Activated naive CD4-positive, alpha-beta T cell (primary cell): ENCODE measurements at regions not wholly inside any gene's neighbourhood (a gene's known extent, or its start where the extent isn't known, plus 50 kb on each side); places are given as distances from the start of the nearest gene placed in this dataset.

ENCODE experiments used
- DNase-seq, 4 experiments: peaks; one replicate each; lab custom pipeline; 2025; lab: John Stamatoyannopoulos, UW

- no peak for DNase-seq
These were observed 161.3 kb upstream of the IRX2 start for GRCh38 chr5:2912741-2913140.

GRCh38 chr5:2910401-2911175 is 159.1 kb upstream of the IRX2 start:
- DNase-seq, result no peak

- no peak for DNase-seq
These were observed 157.6 kb upstream of the IRX2 start for GRCh38 chr5:2909035-2909434.

DNA sequence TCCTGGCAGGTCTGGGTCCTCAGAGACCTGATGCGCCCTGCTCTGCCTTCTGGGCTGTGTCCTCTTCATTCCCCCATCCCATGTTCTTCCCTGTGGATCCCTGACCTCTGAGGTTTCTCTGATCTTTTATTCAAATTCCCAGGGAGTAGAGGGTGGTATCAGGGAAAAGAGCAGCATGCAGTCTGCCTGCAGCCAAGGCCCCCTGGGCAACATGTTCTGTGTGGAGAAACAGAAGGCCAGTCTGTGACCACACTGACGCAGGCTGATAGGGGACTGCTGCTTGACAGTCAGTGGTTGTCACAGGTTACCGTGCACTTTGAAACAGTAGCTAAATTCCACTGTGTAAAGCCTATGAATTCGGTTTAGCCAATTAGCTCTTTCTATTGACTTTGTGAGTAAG is 156.6 kb upstream of the IRX2 start:
- DNase-seq, result no peak

DNA sequence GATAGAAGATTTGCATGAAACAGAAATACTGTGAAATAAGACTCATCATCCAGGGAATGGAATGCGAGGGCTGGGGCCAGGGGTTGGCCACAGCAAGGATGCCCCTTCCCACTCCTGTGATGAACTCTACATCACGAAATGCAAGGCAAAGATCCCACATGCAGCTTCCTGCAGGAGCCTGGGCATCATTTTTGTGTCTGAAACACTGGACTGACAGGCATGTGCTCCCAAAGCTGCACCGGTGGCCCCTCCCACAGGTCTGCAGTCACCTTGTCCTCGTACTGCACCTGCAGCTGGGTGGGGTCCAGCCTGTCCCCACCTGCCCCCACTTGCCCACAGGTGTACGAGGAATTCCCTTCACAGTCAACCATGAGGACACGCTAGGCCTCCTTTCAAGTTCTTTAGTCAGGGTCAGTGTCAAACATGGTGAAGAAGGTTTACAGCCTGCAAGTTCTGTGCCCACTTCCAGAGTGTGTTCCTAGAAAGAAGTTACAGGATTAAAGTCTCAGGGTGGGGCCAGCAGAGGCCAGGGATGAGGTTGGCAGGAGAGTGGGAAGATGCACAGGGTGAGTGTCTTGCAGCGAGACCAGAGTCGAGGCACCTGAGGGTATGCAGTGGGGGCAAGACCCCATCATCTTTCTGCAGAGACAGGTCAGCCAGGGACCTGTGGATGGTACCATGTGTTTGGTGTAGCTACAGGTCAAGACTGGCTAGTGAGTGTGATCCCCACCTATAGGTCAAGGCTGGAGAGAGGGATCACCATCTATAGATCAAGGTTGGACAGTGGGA is 155.0 kb upstream of the IRX2 start:
- DNase-seq, result no peak

GRCh38 chr5:2905741-2906140 is 154.3 kb upstream of the IRX2 start:
- no peak for DNase-seq

GRCh38 chr5:2904956-2905355 is 153.5 kb upstream of the IRX2 start:
- DNase-seq, result no peak

DNA sequence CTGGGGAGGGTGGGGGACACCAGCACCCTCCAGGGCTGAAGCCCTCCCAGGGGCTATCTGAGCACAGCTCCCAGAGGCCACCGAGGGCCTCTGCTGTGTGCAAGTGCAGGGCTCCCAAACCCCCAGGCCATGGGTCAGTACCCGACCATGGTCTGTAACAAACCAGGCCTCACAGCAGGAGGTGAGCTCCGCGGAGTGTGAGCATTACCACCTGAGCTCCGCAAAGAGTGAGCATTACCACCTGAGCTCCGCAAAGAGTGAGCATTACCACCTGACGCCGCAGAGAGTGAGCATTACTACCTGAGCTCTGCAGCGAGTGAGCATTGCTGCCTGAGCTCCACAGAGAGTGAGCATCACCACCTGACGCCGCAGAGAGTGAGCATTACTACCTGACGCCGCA is 152.9 kb upstream of the IRX2 start:
- no peak for DNase-seq

DNA sequence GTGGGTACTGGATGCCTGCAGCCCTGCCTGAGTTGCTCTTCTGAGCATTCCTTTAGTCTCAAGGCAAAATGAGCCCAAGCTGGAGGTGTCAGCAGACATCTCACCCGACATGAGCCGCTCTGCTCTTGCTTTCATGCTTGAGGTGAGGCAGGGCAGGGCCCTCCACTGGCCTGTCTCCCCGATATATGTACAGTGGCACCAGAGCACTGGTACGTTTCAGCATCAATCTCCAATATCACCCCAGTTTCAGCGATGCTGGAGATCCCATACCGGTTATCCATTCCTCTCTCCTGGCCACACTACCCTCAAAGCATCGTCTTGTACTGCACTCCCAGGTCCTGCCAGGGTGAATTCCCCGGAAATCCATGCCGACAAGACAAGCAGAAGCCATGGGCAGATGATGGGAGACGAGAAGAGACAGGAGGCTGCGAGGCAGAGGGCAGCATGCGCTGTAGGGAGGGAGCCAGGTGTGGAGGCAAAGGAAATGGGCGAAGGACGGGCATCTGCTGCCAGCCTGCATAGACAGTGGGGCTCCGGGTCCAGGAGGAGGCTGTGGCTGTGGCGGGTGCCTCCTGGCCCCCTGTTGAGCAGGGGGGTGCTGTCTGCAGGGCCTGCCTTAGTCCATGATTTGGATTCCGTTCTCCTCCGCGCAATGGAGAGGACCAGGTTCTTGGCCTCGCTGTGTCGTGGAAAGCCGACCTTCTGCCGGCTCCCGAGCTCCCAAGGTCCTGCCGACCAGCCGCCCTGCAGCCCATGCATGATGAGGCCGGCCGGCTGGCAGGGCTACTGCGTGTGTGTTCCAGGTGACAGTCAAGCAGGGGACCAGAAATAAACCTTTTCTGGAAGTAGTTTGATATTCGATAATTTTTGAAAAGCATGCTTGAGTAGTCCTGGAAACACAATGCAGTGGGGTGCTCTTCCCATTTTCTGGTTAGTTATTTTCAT is 152.2 kb upstream of the IRX2 start:
- no peak for DNase-seq

GRCh38 chr5:2902742-2903297 is 151.3 kb upstream of the IRX2 start:
- DNase-seq, result no peak

- DNase-seq, result no peak
These were observed 150.7 kb upstream of the IRX2 start for GRCh38 chr5:2902186-2902585.

DNA sequence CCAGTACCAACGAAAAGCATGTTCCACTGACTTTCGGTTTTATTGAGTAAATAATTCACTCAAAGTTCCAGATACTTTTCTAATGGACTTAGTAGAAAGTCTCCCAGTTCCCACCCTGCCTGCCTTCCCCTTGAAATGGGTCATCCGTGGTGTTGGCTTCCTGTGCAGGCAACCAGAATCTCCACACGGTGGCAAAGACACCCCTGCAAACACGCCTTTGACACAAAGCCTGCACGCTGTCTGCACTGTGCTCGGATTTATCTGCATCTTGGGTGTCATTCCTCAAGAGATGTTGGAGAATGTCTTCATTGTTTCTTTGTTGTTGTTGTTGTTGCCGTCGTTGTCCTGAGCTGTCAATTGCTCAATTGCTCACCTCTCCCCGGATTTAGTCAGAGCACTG is 150.0 kb upstream of the IRX2 start:
- no peak for DNase-seq

GRCh38 chr5:2901096-2901495 is 149.6 kb upstream of the IRX2 start:
- no peak for DNase-seq

- DNase-seq, result no peak
These were observed 148.9 kb upstream of the IRX2 start for GRCh38 chr5:2900360-2900759.

GRCh38 chr5:2899311-2899710 is 147.8 kb upstream of the IRX2 start:
- no peak for DNase-seq

- no peak for DNase-seq
These were observed 147.2 kb upstream of the IRX2 start for GRCh38 chr5:2898661-2899060.

DNA sequence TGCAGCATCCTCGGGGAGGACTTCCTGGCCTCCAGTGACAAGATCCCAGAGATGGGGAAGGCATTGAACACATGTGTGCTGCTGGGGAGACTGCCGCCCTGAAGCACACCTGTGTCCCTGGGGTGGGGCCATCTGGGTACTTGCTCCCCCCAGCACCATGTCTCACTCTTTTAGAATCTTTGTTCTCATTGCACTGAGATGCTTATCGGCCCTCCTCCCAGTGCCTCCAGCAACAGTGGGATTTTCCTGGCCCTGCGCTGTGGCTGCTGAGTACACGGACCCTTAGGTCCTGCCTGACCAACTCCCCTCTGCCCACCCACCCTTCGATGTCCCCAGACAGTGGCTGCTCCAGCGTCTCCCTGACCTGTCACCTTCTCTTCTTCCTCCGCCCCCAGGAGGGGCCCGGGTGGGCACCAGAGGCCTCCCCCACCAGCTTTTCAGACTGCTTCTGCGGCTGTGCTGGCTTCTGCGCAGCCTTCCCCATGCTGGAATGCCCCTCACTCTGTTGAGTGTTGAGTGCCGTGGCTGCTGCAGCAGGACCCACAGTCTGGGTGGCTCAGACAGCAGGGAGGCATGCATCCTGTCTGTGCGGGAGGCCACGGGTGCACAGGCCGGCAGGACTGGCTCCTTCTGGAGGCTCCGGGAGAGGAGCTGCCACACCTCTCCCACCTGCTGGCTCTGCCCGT is 145.9 kb upstream of the IRX2 start:
- no peak for DNase-seq

GRCh38 chr5:2896371-2897275 is 145.1 kb upstream of the IRX2 start:
- no peak for DNase-seq

DNA sequence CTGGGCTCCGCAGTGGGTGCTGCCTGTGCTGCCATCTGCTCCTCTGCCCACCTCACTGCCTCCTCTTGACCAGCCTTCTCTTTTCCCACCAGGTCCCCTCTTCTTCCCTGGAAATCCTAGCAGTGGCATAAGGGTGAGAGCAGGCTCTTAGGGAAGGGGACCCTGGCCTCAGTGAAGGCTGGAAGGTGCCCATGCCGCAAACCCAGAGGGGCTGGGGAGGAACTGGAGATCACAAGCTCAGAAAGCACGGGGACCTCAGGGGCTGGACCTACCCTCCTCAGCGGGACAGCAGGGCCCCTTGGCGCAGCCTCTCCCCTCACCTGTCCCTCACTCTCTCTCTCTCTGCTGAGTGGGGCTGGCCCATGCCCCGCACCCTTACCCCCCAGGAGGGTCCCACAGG is 144.4 kb upstream of the IRX2 start:
- no peak for DNase-seq

DNA sequence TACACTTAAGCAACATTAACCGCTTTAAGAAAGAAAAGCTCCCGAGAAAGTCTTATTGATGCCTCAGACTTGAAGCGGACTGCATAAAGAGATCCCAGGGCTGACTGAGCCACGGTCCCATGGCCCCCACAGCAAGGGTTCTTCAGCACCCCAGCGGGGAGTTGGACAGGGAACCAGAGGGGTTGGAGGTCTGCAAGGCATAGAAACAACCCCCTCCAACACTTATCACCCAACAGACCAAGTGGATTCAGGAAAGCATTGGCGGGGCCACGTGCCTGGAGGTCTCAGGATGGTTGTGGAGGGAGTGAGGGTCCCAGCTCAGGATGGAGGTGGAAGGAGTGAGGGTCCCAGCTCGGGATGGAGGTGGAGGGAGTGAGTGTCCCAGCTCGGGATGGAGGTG is 143.7 kb upstream of the IRX2 start:
- no peak for DNase-seq
